ENCODE measurements at regions not wholly inside any gene's neighbourhood (a gene's known extent, or its start where the extent isn't known, plus 50 kb on each side); places are given as distances from the start of the nearest gene placed in this dataset.

GRCh38 chr4:152106781-152107321 is 346.0 kb upstream of the GATB start:
- peak overlapping the region; percentile 68 for H3K27ac ChIP-seq
- no peak for DNase-seq (ENCODE audit: low spot score)

GRCh38 chr4:152106113-152106763 is 345.4 kb upstream of the GATB start:
- ChIA-PET CTCF (interaction anchor here (0.5 to 0.6 kb wide), 2 partner anchors 64 to 80 kb away, joined by 3 to 4 read pairs; no protein-coding TSS in a partner anchor), POLR2A (ENCODE audit: low non-redundant PET) (no interaction called here)
- peak overlapping the region; percentile 76 for H3K27ac ChIP-seq
- TF ChIP-seq CTCF (conservative IDR thresholded peaks at IDR 0.05; ENCODE audit: low read depth) = no peak
- peak; percentile 90 for DNase-seq (ENCODE audit: low spot score)

More at GRCh38 chr4:152106781-152107321, 346.0 kb upstream of the GATB start:
- CTCF ChIA-PET = interaction anchor here (0.5 kb wide), 1 partner anchor 81 kb away, joined by 4 read pairs; no protein-coding TSS in a partner anchor
- no peak for TF ChIP-seq CTCF (conservative IDR thresholded peaks at IDR 0.05; ENCODE audit: low read depth)
- POLR2A ChIA-PET (ENCODE audit: low non-redundant PET) = no interaction called here

- no peak for TF ChIP-seq CTCF (conservative IDR thresholded peaks at IDR 0.05; ENCODE audit: low read depth)
- POLR2A ChIA-PET (ENCODE audit: low non-redundant PET) = no interaction called here
- H3K27ac ChIP-seq = no peak overlapping the region
- DNase-seq (ENCODE audit: low spot score) = no peak
- CTCF ChIA-PET = interaction anchor here (0.7 to 0.9 kb wide), 2 partner anchors 23 to 180 kb away, joined by 3 to 5 read pairs; no protein-coding TSS in a partner anchor
Observed at GRCh38 chr4:152104901-152105357, 344.1 kb upstream of the GATB start.

GRCh38 chr4:152104356-152104755 is 343.5 kb upstream of the GATB start:
- DNase-seq (ENCODE audit: low spot score) = no peak
- ChIA-PET POLR2A (ENCODE audit: low non-redundant PET) (no interaction called here), CTCF (interaction anchor here (0.9 kb wide), 1 partner anchor 23 kb away, joined by 3 read pairs; no protein-coding TSS in a partner anchor)
- H3K27ac ChIP-seq = no peak overlapping the region
- no peak for TF ChIP-seq CTCF (conservative IDR thresholded peaks at IDR 0.05; ENCODE audit: low read depth)

- no peak overlapping the region for H3K27ac ChIP-seq
- ChIA-PET CTCF (no interaction called here), POLR2A (ENCODE audit: low non-redundant PET) (no interaction called here)
- no peak for TF ChIP-seq CTCF (conservative IDR thresholded peaks at IDR 0.05; ENCODE audit: low read depth)
- no peak for DNase-seq (ENCODE audit: low spot score)
Observed at GRCh38 chr4:152103181-152103901, 342.5 kb upstream of the GATB start.

- POLR2A ChIA-PET (ENCODE audit: low non-redundant PET) = no interaction called here
- no peak for DNase-seq (ENCODE audit: low spot score)
Observed at GRCh38 chr4:152102436-152103000, 341.7 kb upstream of the GATB start.

More at GRCh38 chr4:152102436-152103000, 341.7 kb upstream of the GATB start:
- TF ChIP-seq CTCF (conservative IDR thresholded peaks at IDR 0.05; ENCODE audit: low read depth) = no peak
- no peak overlapping the region for H3K27ac ChIP-seq
- CTCF ChIA-PET = interaction anchor here (0.6 kb wide), 1 partner anchor 37 kb away, joined by 4 read pairs; no protein-coding TSS in a partner anchor
